Calu3 (cell line): ENCODE measurements at regions not wholly inside any gene's neighbourhood (a gene's known extent, or its start where the extent isn't known, plus 50 kb on each side); places are given as distances from the start of the nearest gene placed in this dataset.

ENCODE experiments used
- BruUV-seq: library from RNA; stranded (reverse); fragments of 400-500 nt; replicated peaks from 2 replicates; lab custom pipeline; 2021; lab: Mats Ljungman, UMichigan
- CTCF ChIA-PET: fragments of 300-600 bp; sonication (Branson Sonifier 250); formaldehyde crosslinking; loops from one replicate; lab custom pipeline; 2022; ENCODE audit warnings: antibody characterized with exemption; lab: Charles Lee
- DNase-seq: peaks from one replicate; pipeline ENCODE4 v3.0.0; 2022
- H3K27ac Mint-ChIP-seq: one replicate; pipeline ENCODE4 v1.8.0; 2022; ENCODE audit warnings: mixed read lengths; ENCODE audit not compliant: unreplicated experiment
- H3K27me3 Mint-ChIP-seq: one replicate; pipeline ENCODE4 v1.8.0; 2022; ENCODE audit warnings: mixed read lengths; ENCODE audit not compliant: unreplicated experiment
- H3K36me3 Mint-ChIP-seq: one replicate; pipeline ENCODE4 v1.8.0; 2022; ENCODE audit warnings: mild to moderate bottlenecking, moderate library complexity, mixed read lengths; ENCODE audit not compliant: insufficient read depth, unreplicated experiment
- H3K4me1 Mint-ChIP-seq: one replicate; pipeline ENCODE4 v1.8.0; 2022; ENCODE audit warnings: mild to moderate bottlenecking, low read depth, mixed read lengths; ENCODE audit not compliant: unreplicated experiment
- H3K4me3 Mint-ChIP-seq: one replicate; pipeline ENCODE4 v1.8.0; 2022; ENCODE audit warnings: mild to moderate bottlenecking, low read depth, moderate library complexity, mixed read lengths; ENCODE audit not compliant: unreplicated experiment
- H3K9me3 Mint-ChIP-seq: one replicate; pipeline ENCODE4 v1.8.0; 2022; ENCODE audit warnings: low read depth, mixed read lengths; ENCODE audit not compliant: unreplicated experiment
- intact Hi-C: fragments of 100-400 bp; cut with micrococcal nuclease; formaldehyde crosslinking; loops from one replicate; pipeline ENCODE4 v1.10.0; 2022; ENCODE audit not compliant: unreplicated experiment
- TF ChIP-seq, protein P1 (sequence below): fragments of 200-600 bp; IDR thresholded peaks from one replicate; pipeline ENCODE4 v1.8.0; 2022; ENCODE audit warnings: antibody characterized with exemption; ENCODE audit not compliant: unreplicated experiment

DNA sequence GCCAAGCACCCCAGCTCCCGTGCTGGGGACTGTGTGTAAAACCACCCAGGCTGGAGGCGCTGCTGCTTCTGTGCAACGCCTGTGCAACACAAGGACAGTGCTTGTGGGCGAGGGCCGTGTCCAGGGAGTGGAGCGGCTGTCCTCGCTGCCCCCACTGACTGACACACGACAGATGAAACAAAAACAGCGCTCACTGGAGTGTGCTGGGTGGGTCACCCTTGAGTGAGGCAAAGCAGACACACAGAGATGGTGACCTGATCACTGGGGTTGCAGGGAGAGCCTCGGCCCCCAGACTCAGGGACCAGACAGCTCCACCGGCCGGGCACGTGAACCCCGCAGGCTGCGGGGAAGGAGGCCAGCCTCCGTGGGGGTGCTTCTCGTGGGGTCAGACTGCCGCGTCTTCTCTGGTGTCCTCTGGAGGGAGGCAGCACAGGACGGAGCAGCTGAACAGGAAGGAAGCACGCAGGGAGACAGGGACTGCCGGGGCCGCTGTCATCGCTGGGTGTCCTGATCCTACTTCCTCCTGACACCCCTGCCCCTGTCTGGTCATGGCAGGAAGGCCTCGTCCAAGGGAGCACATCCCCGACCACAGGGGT is 75.9 kb upstream of the CST7 start:
- H3K27ac Mint-ChIP-seq = no peak overlapping the region
- H3K4me1 Mint-ChIP-seq = no peaks in the 10 kb centered on the region
- TF ChIP-seq, protein P1, sequence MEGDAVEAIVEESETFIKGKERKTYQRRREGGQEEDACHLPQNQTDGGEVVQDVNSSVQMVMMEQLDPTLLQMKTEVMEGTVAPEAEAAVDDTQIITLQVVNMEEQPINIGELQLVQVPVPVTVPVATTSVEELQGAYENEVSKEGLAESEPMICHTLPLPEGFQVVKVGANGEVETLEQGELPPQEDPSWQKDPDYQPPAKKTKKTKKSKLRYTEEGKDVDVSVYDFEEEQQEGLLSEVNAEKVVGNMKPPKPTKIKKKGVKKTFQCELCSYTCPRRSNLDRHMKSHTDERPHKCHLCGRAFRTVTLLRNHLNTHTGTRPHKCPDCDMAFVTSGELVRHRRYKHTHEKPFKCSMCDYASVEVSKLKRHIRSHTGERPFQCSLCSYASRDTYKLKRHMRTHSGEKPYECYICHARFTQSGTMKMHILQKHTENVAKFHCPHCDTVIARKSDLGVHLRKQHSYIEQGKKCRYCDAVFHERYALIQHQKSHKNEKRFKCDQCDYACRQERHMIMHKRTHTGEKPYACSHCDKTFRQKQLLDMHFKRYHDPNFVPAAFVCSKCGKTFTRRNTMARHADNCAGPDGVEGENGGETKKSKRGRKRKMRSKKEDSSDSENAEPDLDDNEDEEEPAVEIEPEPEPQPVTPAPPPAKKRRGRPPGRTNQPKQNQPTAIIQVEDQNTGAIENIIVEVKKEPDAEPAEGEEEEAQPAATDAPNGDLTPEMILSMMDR = no peak
- no TSS peak for BruUV-seq
- no peaks in the 10 kb centered on the region for H3K36me3 Mint-ChIP-seq
- intact Hi-C loops = no loop called here
- no peak for DNase-seq
- no peaks in the 10 kb centered on the region for H3K27me3 Mint-ChIP-seq
- CTCF ChIA-PET = no interaction called here
- H3K4me3 Mint-ChIP-seq = no peak overlapping the region
- no peaks in the 10 kb centered on the region for H3K9me3 Mint-ChIP-seq

DNA sequence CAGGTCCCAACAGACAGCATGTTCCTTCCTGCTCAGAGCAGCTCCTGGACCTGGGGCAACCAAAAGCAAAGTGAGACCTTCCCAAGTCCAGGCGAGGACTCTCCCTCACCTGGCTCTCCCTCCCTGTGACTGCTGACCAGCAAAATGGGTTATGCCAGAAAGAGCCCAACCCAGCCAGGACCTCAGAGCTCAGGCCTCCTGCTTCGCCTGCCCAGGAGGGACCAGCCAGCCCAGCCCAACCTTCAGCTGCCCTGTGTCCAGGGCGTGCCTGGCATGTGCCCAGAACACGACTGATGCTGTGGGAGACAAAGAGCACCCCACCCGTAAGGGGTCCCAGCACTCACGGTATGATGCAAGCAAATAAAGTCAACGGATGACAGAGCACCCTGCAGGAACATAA is 74.0 kb upstream of the CST7 start:
- intact Hi-C loops = no loop called here
- no TSS peak for BruUV-seq
- Mint-ChIP-seq H3K9me3 (no peaks in the 10 kb centered on the region), H3K4me1 (no peaks in the 10 kb centered on the region), H3K4me3 (no peak overlapping the region), H3K27me3 (no peaks in the 10 kb centered on the region), H3K36me3 (no peaks in the 10 kb centered on the region), H3K27ac (no peak overlapping the region)
- CTCF ChIA-PET = no interaction called here
- no peak for DNase-seq
- TF ChIP-seq, protein P1 = no peak

DNA sequence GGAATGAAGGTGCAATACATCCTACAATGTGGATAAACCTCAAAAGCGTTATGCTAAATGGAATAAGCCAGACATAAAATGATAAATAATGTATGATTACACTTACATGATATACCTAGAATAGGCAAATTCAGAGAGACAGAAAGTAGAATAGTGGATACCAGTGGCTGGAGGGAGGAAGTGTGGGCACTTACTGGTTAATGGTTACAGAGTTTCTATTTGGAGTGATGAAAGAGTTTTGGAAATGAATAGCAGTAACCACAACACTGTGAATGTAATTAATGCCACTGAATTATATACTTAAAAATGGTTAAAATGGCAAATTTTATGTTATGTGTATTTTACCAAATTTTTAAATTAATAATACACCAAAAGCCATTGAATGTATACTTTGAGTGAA is 71.4 kb upstream of the CST7 start:
- intact Hi-C loops = no loop called here
- Mint-ChIP-seq H3K4me1 (no peaks in the 10 kb centered on the region), H3K36me3 (no peaks in the 10 kb centered on the region), H3K27ac (no peak overlapping the region), H3K4me3 (no peak overlapping the region), H3K9me3 (no peaks in the 10 kb centered on the region), H3K27me3 (no peaks in the 10 kb centered on the region)
- TF ChIP-seq, protein P1 = no peak
- CTCF ChIA-PET = no interaction called here
- BruUV-seq = no TSS peak
- no peak for DNase-seq

DNA sequence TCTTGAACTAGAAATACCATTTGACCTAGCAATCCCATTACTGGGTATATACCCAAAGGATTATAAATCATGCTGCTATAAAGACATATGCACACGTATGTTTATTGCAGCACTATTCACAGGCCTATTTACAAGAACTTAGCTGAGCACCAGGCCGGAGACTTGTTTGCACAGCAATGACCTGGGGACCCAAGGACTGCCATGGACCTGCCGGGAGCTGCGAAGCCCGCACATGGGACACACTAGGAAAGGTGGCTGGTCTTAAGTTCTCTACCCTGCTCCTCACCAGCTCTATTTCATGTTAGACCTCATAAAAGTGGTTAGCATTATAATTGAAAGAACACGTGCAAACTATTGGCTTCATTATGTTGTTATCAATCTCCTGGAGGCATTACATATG is 70.4 kb upstream of the CST7 start:
- H3K4me1 Mint-ChIP-seq = no peaks in the 10 kb centered on the region
- no peak for DNase-seq
- CTCF ChIA-PET = no interaction called here
- H3K36me3 Mint-ChIP-seq = no peaks in the 10 kb centered on the region
- H3K4me3 Mint-ChIP-seq = no peak overlapping the region
- peaks cover 7% of the 10 kb centered on the region for H3K27me3 Mint-ChIP-seq
- H3K27ac Mint-ChIP-seq = no peak overlapping the region
- no TSS peak for BruUV-seq
- intact Hi-C loops = no loop called here
- TF ChIP-seq, protein P1 = no peak
- no peaks in the 10 kb centered on the region for H3K9me3 Mint-ChIP-seq
